ENCODE measurements at regions not wholly inside any gene's neighbourhood (a gene's known extent, or its start where the extent isn't known, plus 50 kb on each side); places are given as distances from the start of the nearest gene placed in this dataset.

GRCh38 chrY:7461873-7462525 is 550.4 kb upstream of the AMELY start:
- no peaks in the 10 kb centered on the region for H3K9me3 ChIP-seq (ENCODE audit: control insufficient read depth in 2 of 3, low read length in 3 of 3)
- Mint-ChIP-seq H3K27ac (no peak overlapping the region), H3K4me1 (peaks cover 0 to 3% (median 0%) of the 10 kb centered on the region in 7 donors), H3K36me3 (peaks cover 0 to 3% (median 0%) of the 10 kb centered on the region in 5 donors), H3K9me3 (peaks cover 0 to 9% (median 3%) of the 10 kb centered on the region in 11 donors), H3K27me3 (peaks cover 0 to 34% (median 15%) of the 10 kb centered on the region in 5 donors), H3K4me3 (no peak overlapping the region)
- DNase-seq (no peak), ATAC-seq (no peak)
- intact Hi-C loops (cut with micrococcal nuclease) = no loop called here
- H3K4me3 ChIP-seq (ENCODE audit: low read length) = no peak overlapping the region
- H3K36me3 ChIP-seq (ENCODE audit: control insufficient read depth in 2 of 3, insufficient read depth in 3 of 3, low read length in 3 of 3) = no peaks in the 10 kb centered on the region
- CTCF ChIA-PET = no interaction called here
- H3K27ac ChIP-seq (ENCODE audit: low read depth, low read length) = no peak overlapping the region
- no peaks in the 10 kb centered on the region for H3K4me1 ChIP-seq (ENCODE audit: control insufficient read depth in 2 of 2, insufficient read depth in 2 of 2, low read length in 2 of 2)
- POLR2A ChIA-PET = no interaction called here
- no peaks in the 10 kb centered on the region for H3K27me3 ChIP-seq (ENCODE audit: control insufficient read depth in 2 of 2, insufficient read depth in 2 of 2, low read length in 2 of 2)

- Histone ChIP-seq H3K36me3 (ENCODE audit: control insufficient read depth in 2 of 3, insufficient read depth in 3 of 3, low read length in 3 of 3) (no peaks in the 10 kb centered on the region), H3K27ac (ENCODE audit: low read depth, low read length) (no peak overlapping the region), H3K4me1 (ENCODE audit: control insufficient read depth in 2 of 2, insufficient read depth in 2 of 2, low read length in 2 of 2) (no peaks in the 10 kb centered on the region), H3K27me3 (ENCODE audit: control insufficient read depth in 2 of 2, insufficient read depth in 2 of 2, low read length in 2 of 2) (no peaks in the 10 kb centered on the region), H3K9me3 (ENCODE audit: control insufficient read depth in 2 of 3, low read length in 3 of 3) (no peaks in the 10 kb centered on the region), H3K4me3 (ENCODE audit: low read length) (no peak overlapping the region)
- Mint-ChIP-seq H3K9me3 (peaks cover 0 to 14% (median 3%) of the 10 kb centered on the region in 11 donors), H3K4me1 (no peaks in the 10 kb centered on the region), H3K36me3 (peaks cover 0 to 3% (median 0%) of the 10 kb centered on the region in 5 donors), H3K4me3 (no peak overlapping the region), H3K27ac (no peak overlapping the region), H3K27me3 (peaks cover 0 to 34% (median 11%) of the 10 kb centered on the region in 5 donors)
- ChIA-PET CTCF (no interaction called here), POLR2A (no interaction called here)
- DNase-seq (no peak), ATAC-seq (no peak)
- intact Hi-C loops (cut with micrococcal nuclease) = no loop called here
Measured at GRCh38 chrY:7459802-7460201, 548.2 kb upstream of the AMELY start.

- Histone ChIP-seq H3K27ac (ENCODE audit: low read depth, low read length) (no peak overlapping the region), H3K4me1 (ENCODE audit: control insufficient read depth in 2 of 2, insufficient read depth in 2 of 2, low read length in 2 of 2) (no peaks in the 10 kb centered on the region), H3K36me3 (ENCODE audit: control insufficient read depth in 2 of 3, insufficient read depth in 3 of 3, low read length in 3 of 3) (no peaks in the 10 kb centered on the region), H3K4me3 (ENCODE audit: low read length) (no peak overlapping the region), H3K9me3 (ENCODE audit: control insufficient read depth in 2 of 3, low read length in 3 of 3) (no peaks in the 10 kb centered on the region), H3K27me3 (ENCODE audit: control insufficient read depth in 2 of 2, insufficient read depth in 2 of 2, low read length in 2 of 2) (no peaks in the 10 kb centered on the region)
- H3K36me3 Mint-ChIP-seq = peaks cover 0 to 3% (median 0%) of the 10 kb centered on the region in 5 donors
- DNase-seq = no peak
- H3K9me3 Mint-ChIP-seq = peaks cover 0 to 14% (median 3%) of the 10 kb centered on the region in 11 donors
- no peak for ATAC-seq
- H3K4me3 Mint-ChIP-seq = no peak overlapping the region
- POLR2A ChIA-PET = no interaction called here
- no peak overlapping the region for H3K27ac Mint-ChIP-seq
- CTCF ChIA-PET = interaction anchor here (0.9 kb wide), 1 partner anchor 391 kb away, joined by 3 read pairs; no protein-coding TSS in a partner anchor
- no peaks in the 10 kb centered on the region for H3K4me1 Mint-ChIP-seq
- intact Hi-C loops (cut with micrococcal nuclease) = no loop called here
- H3K27me3 Mint-ChIP-seq = peaks cover 0 to 29% (median 11%) of the 10 kb centered on the region in 5 donors
Measured at GRCh38 chrY:7458301-7459078, 546.9 kb upstream of the AMELY start.

- H3K4me3 ChIP-seq (ENCODE audit: low read length) = no peak overlapping the region
- ChIA-PET CTCF (no interaction called here), POLR2A (no interaction called here)
- Mint-ChIP-seq H3K4me1 (peaks cover 0 to 2% (median 0%) of the 10 kb centered on the region in 7 donors), H3K36me3 (peaks cover 0 to 3% (median 0%) of the 10 kb centered on the region in 5 donors), H3K4me3 (no peak overlapping the region), H3K9me3 (peaks cover 0 to 20% (median 4%) of the 10 kb centered on the region in 11 donors), H3K27ac (no peak overlapping the region), H3K27me3 (peaks cover 0 to 32% (median 13%) of the 10 kb centered on the region in 5 donors)
- no peaks in the 10 kb centered on the region for H3K27me3 ChIP-seq (ENCODE audit: control insufficient read depth in 2 of 2, insufficient read depth in 2 of 2, low read length in 2 of 2)
- H3K27ac ChIP-seq (ENCODE audit: low read depth, low read length) = no peak overlapping the region
- no peak for DNase-seq
- no peaks in the 10 kb centered on the region for H3K36me3 ChIP-seq (ENCODE audit: control insufficient read depth in 2 of 3, insufficient read depth in 3 of 3, low read length in 3 of 3)
- intact Hi-C loops (cut with micrococcal nuclease) = no loop called here
- H3K9me3 ChIP-seq (ENCODE audit: control insufficient read depth in 2 of 3, low read length in 3 of 3) = no peaks in the 10 kb centered on the region
- ATAC-seq = no peak
- no peaks in the 10 kb centered on the region for H3K4me1 ChIP-seq (ENCODE audit: control insufficient read depth in 2 of 2, insufficient read depth in 2 of 2, low read length in 2 of 2)
Measured at GRCh38 chrY:7457286-7458015, 545.9 kb upstream of the AMELY start.

GRCh38 chrY:7455626-7456025 is 544.1 kb upstream of the AMELY start:
- Mint-ChIP-seq H3K27ac (no peak overlapping the region), H3K27me3 (peaks cover 0 to 25% (median 16%) of the 10 kb centered on the region in 5 donors), H3K4me1 (peaks cover 0 to 2% (median 0%) of the 10 kb centered on the region in 7 donors), H3K36me3 (peaks cover 0 to 3% (median 0%) of the 10 kb centered on the region in 5 donors), H3K9me3 (peaks cover 0 to 16% (median 0%) of the 10 kb centered on the region in 11 donors), H3K4me3 (no peak overlapping the region)
- Histone ChIP-seq H3K36me3 (ENCODE audit: control insufficient read depth in 2 of 3, insufficient read depth in 3 of 3, low read length in 3 of 3) (no peaks in the 10 kb centered on the region), H3K27ac (ENCODE audit: low read depth, low read length) (no peak overlapping the region), H3K4me1 (ENCODE audit: control insufficient read depth in 2 of 2, insufficient read depth in 2 of 2, low read length in 2 of 2) (no peaks in the 10 kb centered on the region), H3K27me3 (ENCODE audit: control insufficient read depth in 2 of 2, insufficient read depth in 2 of 2, low read length in 2 of 2) (no peaks in the 10 kb centered on the region), H3K9me3 (ENCODE audit: control insufficient read depth in 2 of 3, low read length in 3 of 3) (no peaks in the 10 kb centered on the region), H3K4me3 (ENCODE audit: low read length) (no peak overlapping the region)
- POLR2A ChIA-PET = no interaction called here
- DNase-seq (no peak), ATAC-seq (no peak)
- CTCF ChIA-PET = no interaction called here
- intact Hi-C loops (cut with micrococcal nuclease) = no loop called here

- no peak overlapping the region for H3K27ac ChIP-seq (ENCODE audit: low read depth, low read length)
- ChIA-PET CTCF (no interaction called here), POLR2A (no interaction called here)
- H3K9me3 ChIP-seq (ENCODE audit: control insufficient read depth in 2 of 3, low read length in 3 of 3) = no peaks in the 10 kb centered on the region
- no peaks in the 10 kb centered on the region for H3K27me3 ChIP-seq (ENCODE audit: control insufficient read depth in 2 of 2, insufficient read depth in 2 of 2, low read length in 2 of 2)
- no peak for DNase-seq
- no peaks in the 10 kb centered on the region for H3K36me3 ChIP-seq (ENCODE audit: control insufficient read depth in 2 of 3, insufficient read depth in 3 of 3, low read length in 3 of 3)
- H3K4me1 Mint-ChIP-seq = peaks cover 0 to 2% (median 0%) of the 10 kb centered on the region in 7 donors
- H3K4me3 Mint-ChIP-seq = no peak overlapping the region
- H3K4me3 ChIP-seq (ENCODE audit: low read length) = no peak overlapping the region
- peaks cover 0 to 12% (median 0%) of the 10 kb centered on the region in 11 donors for H3K9me3 Mint-ChIP-seq
- no peak for ATAC-seq
- no peaks in the 10 kb centered on the region for H3K36me3 Mint-ChIP-seq
- H3K27ac Mint-ChIP-seq = no peak overlapping the region
- H3K27me3 Mint-ChIP-seq = peaks cover 0 to 16% (median 12%) of the 10 kb centered on the region in 5 donors
- intact Hi-C loops (cut with micrococcal nuclease) = no loop called here
- no peaks in the 10 kb centered on the region for H3K4me1 ChIP-seq (ENCODE audit: control insufficient read depth in 2 of 2, insufficient read depth in 2 of 2, low read length in 2 of 2)
Measured at GRCh38 chrY:7453336-7453735, 541.8 kb upstream of the AMELY start.
